GM21390 (cell line): ENCODE measurements at regions not wholly inside any gene's neighbourhood (a gene's known extent, or its start where the extent isn't known, plus 50 kb on each side); places are given as distances from the start of the nearest gene placed in this dataset.
A peak's percentile ranks its signal among the peaks of the same experiment; 100 is the strongest.
"Not testable (repeated sequence)": the region's sequence is repeated elsewhere in the genome, so short reads cannot be mapped to it uniquely, and the experiment has no call there.

ENCODE experiments used
- ATAC-seq: cut with Tn5 transposase; IDR thresholded peaks from one replicate; pipeline ENCODE4 v1.9.1; 2021; ENCODE audit not compliant: unreplicated experiment

DNA sequence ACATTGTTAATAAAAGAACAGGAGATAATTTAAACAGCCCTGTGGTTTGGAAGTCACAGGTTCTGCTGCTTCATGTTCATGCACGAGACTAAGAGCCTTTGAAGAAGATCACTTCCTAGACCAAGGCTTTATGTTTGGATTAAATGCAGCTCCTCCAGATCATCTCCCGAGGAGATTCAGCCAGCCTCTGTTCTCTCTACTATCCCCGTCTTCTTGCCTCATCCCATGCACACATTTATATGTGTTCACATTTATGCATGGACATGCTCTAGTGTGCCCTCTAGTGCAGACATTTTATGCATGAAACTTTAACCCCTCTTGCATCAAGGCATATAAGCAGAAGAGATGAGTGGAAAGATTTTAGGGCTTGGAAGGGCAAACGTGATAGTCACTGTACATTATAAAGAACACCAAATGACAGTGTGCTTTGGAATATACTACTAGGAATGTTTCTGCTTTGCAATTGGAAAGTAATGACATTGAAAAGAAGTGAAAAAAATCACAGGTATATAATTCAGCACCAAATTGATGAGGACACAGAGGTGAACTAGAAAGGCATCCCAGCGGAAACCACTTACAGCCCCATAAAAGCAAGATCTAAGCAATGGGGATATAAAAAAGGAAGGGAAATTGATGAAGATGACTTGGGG lies 271.5 kb upstream of the PLGLB2 start:
- ATAC-seq: not testable (repeated sequence)

- not testable (repeated sequence) for ATAC-seq
Measured at GRCh38 chr2:87476936-87477335, 271.0 kb upstream of the PLGLB2 start.

GRCh38 chr2:87477669-87478428 lies 270.0 kb upstream of the PLGLB2 start:
- ATAC-seq: not testable (repeated sequence)

DNA sequence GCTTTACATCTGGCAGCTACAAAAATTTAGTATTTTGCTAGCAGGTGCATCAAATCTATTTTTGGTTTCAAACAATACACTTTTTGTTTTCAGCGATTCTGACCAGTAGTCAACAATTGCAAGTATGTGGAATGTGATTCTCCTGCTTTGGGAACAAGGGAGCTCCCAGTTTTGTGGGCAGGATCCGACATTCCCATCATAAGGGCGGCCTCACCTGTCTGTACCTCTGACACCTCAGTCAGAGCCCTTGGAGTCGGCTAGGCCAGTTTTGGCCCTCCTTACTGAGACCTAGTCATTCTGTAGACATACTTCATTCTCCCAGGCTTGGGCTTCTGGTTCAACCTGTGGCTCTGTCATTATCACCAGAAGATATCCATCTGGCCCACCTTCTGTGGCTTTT lies 269.0 kb upstream of the PLGLB2 start:
- ATAC-seq: not testable (repeated sequence)

GRCh38 chr2:87483093-87483680 lies 264.7 kb upstream of the PLGLB2 start:
- not testable (repeated sequence) for ATAC-seq

DNA sequence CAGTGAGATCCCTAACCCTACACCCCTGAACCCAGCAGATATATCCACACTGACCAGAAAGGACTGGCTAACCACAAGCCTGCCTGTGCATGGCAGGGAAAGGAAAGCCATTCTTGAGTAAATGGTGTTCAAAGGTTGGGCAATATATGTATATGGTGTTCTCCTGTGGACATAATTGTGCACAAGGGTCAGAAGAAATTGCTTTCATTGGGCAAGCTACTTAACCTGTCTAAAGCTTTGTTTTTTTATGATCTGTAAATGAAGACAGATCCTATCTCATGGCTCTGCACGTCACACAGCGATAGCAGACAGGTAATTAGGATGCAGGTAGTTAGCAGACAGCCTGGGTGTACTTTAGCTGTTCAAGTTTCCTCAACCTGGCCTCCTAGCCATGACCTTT lies 263.5 kb upstream of the PLGLB2 start:
- not testable (repeated sequence) for ATAC-seq

DNA sequence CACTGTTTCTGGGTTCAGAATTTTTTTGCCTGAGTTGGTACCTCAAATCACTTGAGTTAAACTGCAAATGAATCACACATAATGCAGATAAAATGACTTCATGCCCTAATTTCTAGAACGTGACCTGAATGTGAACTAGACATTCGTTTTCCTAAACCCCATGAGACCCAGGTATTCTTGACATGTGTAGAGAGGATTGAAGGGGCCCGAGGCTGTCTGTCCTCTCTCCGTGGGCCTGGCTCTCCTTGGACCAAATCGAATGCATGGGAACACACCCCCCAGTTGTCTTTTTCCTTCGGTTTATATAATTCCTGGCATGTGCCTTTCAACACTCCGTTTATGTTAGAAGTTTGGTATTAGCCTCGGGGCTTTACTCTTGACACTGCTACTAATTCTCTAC lies 262.4 kb upstream of the PLGLB2 start:
- not testable (repeated sequence) for ATAC-seq

- ATAC-seq: peak; percentile 90
Measured at GRCh38 chr2:87485884-87486283, 262.0 kb upstream of the PLGLB2 start.

GRCh38 chr2:87486413-87486812 lies 261.5 kb upstream of the PLGLB2 start:
- not testable (repeated sequence) for ATAC-seq

- ATAC-seq: not testable (repeated sequence)
Measured at GRCh38 chr2:87488021-87488420, 259.9 kb upstream of the PLGLB2 start.

DNA sequence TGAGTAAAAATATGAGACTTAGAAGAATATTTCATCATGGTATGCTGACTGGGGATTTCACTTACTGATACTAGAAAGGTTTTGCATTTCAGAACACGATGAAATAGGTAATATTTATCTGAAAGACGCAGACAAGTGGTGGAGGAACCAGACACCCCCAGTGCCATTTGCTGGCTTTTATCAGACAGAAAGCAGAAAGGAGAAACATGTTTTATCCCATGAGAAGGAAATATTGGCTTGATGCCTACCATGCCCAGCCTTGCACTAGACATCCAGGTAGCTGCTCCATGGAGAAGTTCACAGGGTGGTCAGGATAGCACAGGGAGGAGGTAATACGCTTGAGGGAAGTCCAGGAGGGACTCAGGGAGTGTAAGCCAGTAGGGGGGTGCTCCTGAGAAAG lies 258.9 kb upstream of the PLGLB2 start:
- ATAC-seq: not testable (repeated sequence)

DNA sequence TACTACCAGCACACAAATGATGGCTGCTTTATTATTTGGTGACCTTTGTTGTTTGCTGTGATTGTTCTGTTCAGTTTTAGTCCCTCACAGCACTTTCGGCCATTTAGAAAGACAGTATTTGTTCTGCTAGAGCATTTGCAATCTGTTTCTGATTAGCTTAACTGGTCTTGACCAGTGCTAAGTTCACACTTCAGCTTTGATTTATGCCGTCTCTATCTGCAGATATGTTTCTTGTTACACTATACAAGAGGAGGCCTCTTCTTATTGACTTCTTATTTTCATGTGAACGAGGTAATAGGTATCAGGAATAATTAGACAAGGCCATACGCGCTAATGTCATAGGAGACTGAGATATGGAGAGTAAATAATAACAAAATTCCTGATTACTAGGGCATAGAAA lies 253.0 kb upstream of the PLGLB2 start:
- not testable (repeated sequence) for ATAC-seq

DNA sequence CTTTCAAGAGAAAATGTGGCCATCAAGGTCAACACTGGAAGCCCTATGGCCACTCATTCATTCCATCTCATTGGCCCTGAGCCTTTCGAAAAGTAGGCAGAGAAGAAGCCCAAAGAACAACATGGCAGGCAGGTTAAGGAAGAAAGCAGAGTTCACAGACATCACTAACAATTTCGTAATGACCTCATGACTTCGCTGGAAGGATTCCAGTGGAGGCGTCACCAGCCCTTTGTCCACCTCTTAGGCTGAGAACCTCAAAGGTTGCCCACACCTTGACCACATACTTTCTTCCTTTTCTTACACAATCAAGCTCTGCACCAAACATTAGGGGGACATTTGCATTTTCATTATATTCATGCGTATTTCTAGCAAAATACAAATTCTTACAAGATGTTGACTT lies 252.4 kb upstream of the PLGLB2 start:
- not testable (repeated sequence) for ATAC-seq

- ATAC-seq: peak; percentile 76
Measured at GRCh38 chr2:87496036-87497006, 251.6 kb upstream of the PLGLB2 start.

DNA sequence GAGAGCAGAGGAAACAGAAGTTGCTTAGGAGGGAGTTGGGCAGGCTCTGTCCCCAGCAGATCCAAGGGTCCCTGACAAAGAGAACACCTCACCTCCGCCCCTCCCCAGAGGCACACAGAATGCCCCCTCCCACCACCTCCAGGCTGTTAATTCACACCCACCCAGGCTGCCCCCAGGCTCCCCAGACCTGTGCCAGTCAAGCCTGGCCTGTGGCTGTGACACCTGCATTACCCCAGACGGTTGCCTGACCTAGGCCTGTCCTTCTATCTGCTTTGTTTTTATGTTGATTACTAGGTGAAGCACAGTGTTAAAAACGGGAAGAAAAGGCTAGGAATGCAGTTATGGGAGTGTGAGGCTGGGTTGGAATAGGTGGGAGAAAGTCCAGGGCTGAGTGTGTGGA lies 250.8 kb upstream of the PLGLB2 start:
- not testable (repeated sequence) for ATAC-seq

DNA sequence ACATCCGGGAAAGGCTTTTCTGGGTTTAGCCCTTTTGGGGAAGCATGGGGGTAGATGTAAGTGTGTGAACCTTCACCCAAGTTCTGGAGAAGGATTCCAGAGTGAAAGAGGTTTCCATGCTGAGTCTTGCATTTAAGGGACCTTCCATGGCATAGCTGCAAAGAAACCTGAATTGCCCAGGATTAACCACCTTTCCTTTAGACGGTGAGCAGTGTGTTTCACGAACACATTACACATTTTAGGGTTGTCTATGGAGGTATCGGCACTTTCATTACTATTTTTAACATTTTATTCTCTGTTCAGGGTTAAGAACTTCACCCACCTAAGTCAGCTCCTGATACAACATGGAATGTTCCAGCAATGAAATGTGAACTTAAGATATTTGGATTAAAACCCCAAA lies 250.2 kb upstream of the PLGLB2 start:
- not testable (repeated sequence) for ATAC-seq

DNA sequence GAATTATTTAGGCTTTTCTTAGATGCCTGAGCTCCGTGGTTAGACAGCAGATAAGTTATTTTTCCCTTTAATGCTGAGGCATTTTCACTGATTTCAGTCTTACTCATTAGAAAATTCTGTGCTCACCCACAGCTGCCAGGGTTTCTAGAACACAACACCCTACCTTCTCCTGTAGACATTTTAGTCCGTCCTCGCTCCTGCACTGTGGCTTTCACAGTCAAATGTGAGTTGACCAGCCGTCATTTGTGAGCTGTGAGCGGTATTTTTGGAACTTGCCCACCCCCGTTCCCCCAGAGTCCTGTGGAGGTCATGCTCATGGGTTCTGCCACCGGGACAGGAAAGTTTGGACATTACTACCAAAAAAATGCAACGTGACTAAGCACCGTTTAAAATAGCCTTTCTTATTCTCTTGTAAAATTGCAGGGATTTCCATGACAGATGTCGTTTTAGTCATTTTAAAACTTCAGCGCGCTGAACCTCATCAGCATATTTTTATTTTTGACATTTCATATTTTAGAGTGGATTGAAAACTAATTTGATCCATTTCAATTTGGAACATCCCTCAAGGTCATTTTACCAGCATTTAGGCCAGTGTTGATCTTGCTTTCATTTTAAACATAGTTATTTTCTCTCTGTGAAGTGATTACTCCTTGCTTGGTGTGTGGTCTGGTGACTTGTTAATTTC lies 249.6 kb upstream of the PLGLB2 start:
- peak; percentile 61 for ATAC-seq

DNA sequence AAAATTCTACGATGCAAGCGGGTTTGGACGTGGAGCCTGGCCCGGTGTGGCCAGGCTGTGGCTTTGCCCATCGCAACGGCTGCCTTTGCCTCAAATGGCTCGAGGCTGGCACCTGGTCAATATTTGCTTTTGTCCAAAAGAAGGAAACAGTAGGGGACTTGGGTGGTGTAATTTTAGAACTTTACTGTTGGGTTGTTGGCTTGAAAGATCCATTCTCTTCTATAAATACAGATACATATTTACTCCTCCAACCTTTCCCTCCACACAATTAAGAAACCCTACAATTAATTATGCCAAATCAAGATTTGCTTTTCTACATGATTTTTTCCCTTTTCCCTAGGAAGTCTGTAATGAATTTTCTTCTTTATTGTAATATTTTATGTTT lies 249.0 kb upstream of the PLGLB2 start:
- not testable (repeated sequence) for ATAC-seq

GRCh38 chr2:87499860-87500259 lies 248.0 kb upstream of the PLGLB2 start:
- not testable (repeated sequence) for ATAC-seq

- not testable (repeated sequence) for ATAC-seq
Measured at GRCh38 chr2:87500421-87500820, 247.5 kb upstream of the PLGLB2 start.
